Left cardiac atrium (tissue), 4 donors: ENCODE measurements at regions not wholly inside any gene's neighbourhood (a gene's known extent, or its start where the extent isn't known, plus 50 kb on each side); places are given as distances from the start of the nearest gene placed in this dataset.

Experiments used
- ATAC-seq, 2 donors: fragments of 200-7000 bp; cut with Tn5 transposase; one replicate each; pipeline ENCODE4 v1.9.1; 2020; ENCODE audit warnings: mild to moderate bottlenecking in 2 of 2, moderate library complexity in 2 of 2
- DNase-seq: peaks from one replicate; pipeline ENCODE4 v3.0.0-alpha.2; 2020
- intact Hi-C, 2 donors: fragments of 100-400 bp; cut with DNase I; formaldehyde crosslinking; loops; one replicate each; pipeline versions ENCODE4 v1.14.1 to v1.15.1; 2022 to 2023
- donor health status: DM: no; HTN: yes; CAD: no.
- donor health status: DM: no; HTN: yes; CAD: no; lungs with severe emphysema.
- donor health status: DM: yes; HTN: yes; CAD: no.
- donor health status: Dilated cardiomyopathy.

- ATAC-seq, result peak; percentile 31 to 55
- no peak for DNase-seq
- intact Hi-C loops, result no loop called here
These were observed 632.7 kb downstream of the RFPL4B start for GRCh38 chr6:112979830-112980229.

GRCh38 chr6:112980676-112981075 lies 633.5 kb downstream of the RFPL4B start:
- intact Hi-C loops, result no loop called here
- ATAC-seq, result no peak

GRCh38 chr6:112983713-112984261 lies 636.7 kb downstream of the RFPL4B start:
- DNase-seq, result no peak

More at GRCh38 chr6:112980676-112981075, 633.5 kb downstream of the RFPL4B start:
- no peak for DNase-seq

GRCh38 chr6:112984899-112985298 lies 637.8 kb downstream of the RFPL4B start:
- intact Hi-C loops, result no loop called here
- DNase-seq (no peak), ATAC-seq (no peak)

More at GRCh38 chr6:112983713-112984261, 636.7 kb downstream of the RFPL4B start:
- intact Hi-C loops, result no loop called here
- ATAC-seq, result no peak

- DNase-seq (no peak), ATAC-seq (no peak)
- intact Hi-C loops, result no loop called here
These were observed 639.2 kb downstream of the RFPL4B start for GRCh38 chr6:112986321-112986720.

- intact Hi-C loops, result no loop called here
- DNase-seq, result no peak
- ATAC-seq, result no peak
These were observed 641.6 kb downstream of the RFPL4B start for GRCh38 chr6:112988748-112989147.

- intact Hi-C loops, result no loop called here
- DNase-seq (no peak), ATAC-seq (no peak)
These were observed 643.8 kb downstream of the RFPL4B start for GRCh38 chr6:112990971-112991370.

- ATAC-seq (no peak), DNase-seq (no peak)
- intact Hi-C loops, result no loop called here
These were observed 644.8 kb downstream of the RFPL4B start for GRCh38 chr6:112991912-112992311.

GRCh38 chr6:112997421-112998085 lies 650.4 kb downstream of the RFPL4B start:
- no peak for ATAC-seq
- intact Hi-C loops, result no loop called here
- no peak for DNase-seq

- DNase-seq (no peak), ATAC-seq (no peak)
- intact Hi-C loops, result no loop called here
These were observed 656.9 kb downstream of the RFPL4B start for GRCh38 chr6:113004054-113004453.

- ATAC-seq, result no peak
- DNase-seq, result no peak
- intact Hi-C loops, result no loop called here
These were observed 657.5 kb downstream of the RFPL4B start for GRCh38 chr6:113004470-113005270.

- ATAC-seq (no peak), DNase-seq (no peak)
- intact Hi-C loops, result no loop called here
These were observed 659.4 kb downstream of the RFPL4B start for GRCh38 chr6:113006494-113006893.

GRCh38 chr6:113009682-113010081 lies 662.6 kb downstream of the RFPL4B start:
- ATAC-seq, result no peak
- DNase-seq, result no peak
- intact Hi-C loops, result no loop called here

GRCh38 chr6:113010196-113010989 lies 663.3 kb downstream of the RFPL4B start:
- ATAC-seq, result no peak
- intact Hi-C loops, result no loop called here
- DNase-seq, result no peak

GRCh38 chr6:113011389-113011788 lies 664.3 kb downstream of the RFPL4B start:
- ATAC-seq, result peak in 1 of 2 donors; percentile 61
- intact Hi-C loops, result no loop called here

GRCh38 chr6:113011801-113012200 lies 664.7 kb downstream of the RFPL4B start:
- DNase-seq, result no peak

More at GRCh38 chr6:113011389-113011788, 664.3 kb downstream of the RFPL4B start:
- no peak for DNase-seq

GRCh38 chr6:113015249-113015648 lies 668.1 kb downstream of the RFPL4B start:
- DNase-seq (no peak), ATAC-seq (peak in 1 of 2 donors; percentile 65)
- intact Hi-C loops, result no loop called here

More at GRCh38 chr6:113011801-113012200, 664.7 kb downstream of the RFPL4B start:
- intact Hi-C loops, result no loop called here
- ATAC-seq, result no peak

- intact Hi-C loops, result no loop called here
These were observed 670.2 kb downstream of the RFPL4B start for GRCh38 chr6:113017353-113017752.

GRCh38 chr6:113018351-113019151 lies 671.4 kb downstream of the RFPL4B start:
- DNase-seq (peak; percentile 26), ATAC-seq (peak; percentile 65 to 96)
- intact Hi-C loops, result no loop called here

More at GRCh38 chr6:113017353-113017752, 670.2 kb downstream of the RFPL4B start:
- no peak for DNase-seq
- no peak for ATAC-seq
